GM12878 (cell line): ENCODE measurements at regions not wholly inside any gene's neighbourhood (a gene's known extent, or its start where the extent isn't known, plus 50 kb on each side); places are given as distances from the start of the nearest gene placed in this dataset.

Source experiments
- ATAC-seq: fragments of 200-7000 bp; cut with Tn5 transposase; 3 replicates; pipeline ENCODE4 v1.9.1; 2020; ENCODE audit warnings: mild to moderate bottlenecking, moderate library complexity
- BruUV-seq: library from RNA; stranded (reverse); fragments of 400-500 nt; replicated peaks from 2 replicates; lab custom pipeline; 2021; lab: Mats Ljungman, UMichigan
- CTCF ChIA-PET: fragments of 300-600 bp; sonication (Branson Sonifier 250); formaldehyde crosslinking; extraction: SDS; loops from one replicate; lab custom pipeline; 2021; ENCODE audit warnings: inconsistent platforms; lab: Yijun Ruan, JAX
- POLR2A ChIA-PET: fragments of 350-600 bp; formaldehyde crosslinking; extraction: SDS; loops from one replicate; lab custom pipeline; 2021; ENCODE audit warnings: inconsistent platforms; lab: Charles Lee
- RAD21 ChIA-PET: fragments of 300-600 bp; sonication (Branson Sonifier 250); formaldehyde crosslinking; loops from one replicate; lab custom pipeline; 2023; ENCODE audit warnings: antibody characterized with exemption; ENCODE audit not compliant: unreplicated experiment; lab: Charles Lee
- SMC1A ChIA-PET: fragments of 300-600 bp; sonication (Branson Sonifier 250); formaldehyde crosslinking; loops from one replicate; lab custom pipeline; 2023; ENCODE audit not compliant: unreplicated experiment, uncharacterized antibody; lab: Charles Lee
- DNase-seq: peaks from one replicate; pipeline ENCODE4 v3.0.0-alpha.2; 2011; ENCODE audit warnings: low read depth, low spot score
- FAIRE-seq: peaks from 3 replicates; lab custom pipeline; 2011; peaks lifted over from hg19 to GRCh38; lab: Jason Lieb, UNC
- H2AFZ ChIP-seq: 2 replicates; pipeline ENCODE4 v1.6.0; 2011; ENCODE audit warnings: low read depth, low read length, control low read depth; ENCODE audit not compliant: control insufficient read depth
- H3K27ac ChIP-seq: 2 replicates; pipeline ENCODE4 v1.5.1; 2011; ENCODE audit warnings: control low read depth; ENCODE audit not compliant: control insufficient read depth, insufficient read depth
- H3K27me3 ChIP-seq, 2 experiments: replicated peaks in 1 of 2; 2 replicates each; pipeline versions ENCODE4 v1.6.0 to v1.6.1; 2011; ENCODE audit warnings: low read length in 1 of 2; ENCODE audit not compliant: control insufficient read depth in 2 of 2, insufficient read depth in 2 of 2
- H3K36me3 ChIP-seq, 2 experiments: 2 replicates each; pipeline ENCODE4 v1.5.1; 2011; ENCODE audit warnings: low read length in 1 of 2; ENCODE audit not compliant: control insufficient read depth in 2 of 2, insufficient read depth in 2 of 2
- H3K4me1 ChIP-seq: 2 replicates; pipeline ENCODE4 v1.6.1; 2011; ENCODE audit warnings: mild to moderate bottlenecking, low read length, moderate library complexity, mixed read lengths; ENCODE audit not compliant: control insufficient read depth, insufficient read depth
- H3K4me2 ChIP-seq: 2 replicates; pipeline ENCODE4 v1.6.0; 2011; ENCODE audit warnings: control low read depth; ENCODE audit not compliant: control insufficient read depth, insufficient read depth
- H3K4me3 ChIP-seq: fragments of 200-600 bp; sonication (generic); 2 replicates; pipeline ENCODE4 v1.5.1; 2016
- H3K79me2 ChIP-seq: 2 replicates; pipeline ENCODE4 v1.6.0; 2011; ENCODE audit warnings: low read length; ENCODE audit not compliant: control insufficient read depth, insufficient read depth
- H3K9ac ChIP-seq: 2 replicates; pipeline ENCODE4 v1.8.0; 2011; ENCODE audit warnings: low read length, control low read depth, mixed read lengths; ENCODE audit not compliant: control insufficient read depth, insufficient read depth
- H3K9me3 ChIP-seq: replicated peaks from 3 replicates; pipeline ENCODE4 v1.5.1; 2011; ENCODE audit warnings: mild to moderate bottlenecking, low read length; ENCODE audit not compliant: control insufficient read depth, insufficient read depth
- H4K20me1 ChIP-seq: 2 replicates; pipeline ENCODE4 v1.6.0; 2011; ENCODE audit not compliant: control insufficient read depth, insufficient read depth
- BACH1 ChIP-seq: fragments of 450-650 bp; IDR thresholded peaks from 2 replicates; pipeline ENCODE4 v1.6.1; 2017; ENCODE audit warnings: mild to moderate bottlenecking, borderline replicate concordance
- TAF1 ChIP-seq: IDR thresholded peaks from 2 replicates; pipeline ENCODE4 v1.6.1; 2011; ENCODE audit warnings: mild to moderate bottlenecking, low read depth, low read length, borderline replicate concordance
- WGBS: methylation state at CpG from one replicate; pipeline ENCODE4 v1.1.6; 2016; ENCODE audit warnings: low lambda C conversion rate; ENCODE audit not compliant: insufficient replicate concordance, insufficient coverage; ENCODE audit errors: missing lambda C conversion rate; 5-methylcytosine and 5-hydroxymethylcytosine counted together
- in situ Hi-C: fragments of 300-500 bp; cut with MboI; formaldehyde crosslinking; loops from 9 replicates; pipeline ENCODE4 v1.14.3; 2018; ENCODE audit warnings: mixed read lengths
- intact Hi-C: fragments of 100-400 bp; cut with micrococcal nuclease; formaldehyde crosslinking; loops from one replicate; pipeline ENCODE4 v1.14.2; 2022; ENCODE audit not compliant: unreplicated experiment
- TF ChIP-seq, protein P1 (sequence below): fragments of 450-650 bp; IDR thresholded peaks from 2 replicates; pipeline ENCODE4 v1.6.1; 2017; ENCODE audit warnings: mild to moderate bottlenecking, moderate library complexity
- TF ChIP-seq, protein P2 (sequence below): IDR thresholded peaks from 2 replicates; pipeline ENCODE4 v1.6.1; 2012; ENCODE audit warnings: mild to moderate bottlenecking, low read depth, low read length

DNA sequence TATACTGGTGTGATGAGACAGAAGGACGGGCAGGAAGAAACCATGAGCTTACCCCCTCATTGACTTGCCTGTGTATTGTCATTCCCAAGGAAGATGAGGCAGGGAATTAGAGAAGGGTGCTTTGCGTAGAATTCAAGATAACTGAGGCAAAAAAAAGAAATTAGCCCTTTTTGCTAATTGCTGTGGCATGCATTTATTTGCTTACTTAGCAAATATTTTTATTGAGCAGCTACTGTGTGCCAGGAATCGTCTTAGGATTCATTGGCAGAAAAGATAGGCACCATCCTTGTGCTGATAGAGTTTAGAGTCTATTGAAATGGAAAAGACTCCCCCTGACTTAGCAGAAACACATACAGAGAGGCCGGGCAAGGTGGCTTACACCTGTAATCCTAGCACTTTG, 541.9 kb downstream of the TMEM114 start:
- ChIA-PET CTCF (no interaction called here), RAD21 (no interaction called here), SMC1A (no interaction called here), POLR2A (no interaction called here)
- DNase-seq (no peak), ATAC-seq (no peak), FAIRE-seq (no peak)
- no peak overlapping the region for H3K27ac ChIP-seq
- intact Hi-C loops (no loop called here), in situ Hi-C loops (no loop called here)
- no peak overlapping the region for H3K9ac ChIP-seq
- H3K4me2 ChIP-seq = no peak overlapping the region
- no peak overlapping the region for H3K4me3 ChIP-seq
- 22% methylated on average over 4 of the region's 4 CpGs for WGBS
- no peaks in the 10 kb centered on the region for H4K20me1 ChIP-seq
- H3K27me3 ChIP-seq = no peaks in the 10 kb centered on the region
- no peaks in the 10 kb centered on the region for H3K79me2 ChIP-seq
- H2AFZ ChIP-seq = no peak overlapping the region
- no TSS peak for BruUV-seq
- TF ChIP-seq TAF1 (no peak), BACH1 (no peak)
- TF ChIP-seq, protein P1, sequence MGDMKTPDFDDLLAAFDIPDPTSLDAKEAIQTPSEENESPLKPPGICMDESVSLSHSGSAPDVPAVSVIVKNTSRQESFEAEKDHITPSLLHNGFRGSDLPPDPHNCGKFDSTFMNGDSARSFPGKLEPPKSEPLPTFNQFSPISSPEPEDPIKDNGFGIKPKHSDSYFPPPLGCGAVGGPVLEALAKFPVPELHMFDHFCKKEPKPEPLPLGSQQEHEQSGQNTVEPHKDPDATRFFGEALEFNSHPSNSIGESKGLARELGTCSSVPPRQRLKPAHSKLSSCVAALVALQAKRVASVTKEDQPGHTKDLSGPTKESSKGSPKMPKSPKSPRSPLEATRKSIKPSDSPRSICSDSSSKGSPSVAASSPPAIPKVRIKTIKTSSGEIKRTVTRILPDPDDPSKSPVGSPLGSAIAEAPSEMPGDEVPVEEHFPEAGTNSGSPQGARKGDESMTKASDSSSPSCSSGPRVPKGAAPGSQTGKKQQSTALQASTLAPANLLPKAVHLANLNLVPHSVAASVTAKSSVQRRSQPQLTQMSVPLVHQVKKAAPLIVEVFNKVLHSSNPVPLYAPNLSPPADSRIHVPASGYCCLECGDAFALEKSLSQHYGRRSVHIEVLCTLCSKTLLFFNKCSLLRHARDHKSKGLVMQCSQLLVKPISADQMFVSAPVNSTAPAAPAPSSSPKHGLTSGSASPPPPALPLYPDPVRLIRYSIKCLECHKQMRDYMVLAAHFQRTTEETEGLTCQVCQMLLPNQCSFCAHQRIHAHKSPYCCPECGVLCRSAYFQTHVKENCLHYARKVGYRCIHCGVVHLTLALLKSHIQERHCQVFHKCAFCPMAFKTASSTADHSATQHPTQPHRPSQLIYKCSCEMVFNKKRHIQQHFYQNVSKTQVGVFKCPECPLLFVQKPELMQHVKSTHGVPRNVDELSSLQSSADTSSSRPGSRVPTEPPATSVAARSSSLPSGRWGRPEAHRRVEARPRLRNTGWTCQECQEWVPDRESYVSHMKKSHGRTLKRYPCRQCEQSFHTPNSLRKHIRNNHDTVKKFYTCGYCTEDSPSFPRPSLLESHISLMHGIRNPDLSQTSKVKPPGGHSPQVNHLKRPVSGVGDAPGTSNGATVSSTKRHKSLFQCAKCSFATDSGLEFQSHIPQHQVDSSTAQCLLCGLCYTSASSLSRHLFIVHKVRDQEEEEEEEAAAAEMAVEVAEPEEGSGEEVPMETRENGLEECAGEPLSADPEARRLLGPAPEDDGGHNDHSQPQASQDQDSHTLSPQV = no peak
- TF ChIP-seq, protein P2, sequence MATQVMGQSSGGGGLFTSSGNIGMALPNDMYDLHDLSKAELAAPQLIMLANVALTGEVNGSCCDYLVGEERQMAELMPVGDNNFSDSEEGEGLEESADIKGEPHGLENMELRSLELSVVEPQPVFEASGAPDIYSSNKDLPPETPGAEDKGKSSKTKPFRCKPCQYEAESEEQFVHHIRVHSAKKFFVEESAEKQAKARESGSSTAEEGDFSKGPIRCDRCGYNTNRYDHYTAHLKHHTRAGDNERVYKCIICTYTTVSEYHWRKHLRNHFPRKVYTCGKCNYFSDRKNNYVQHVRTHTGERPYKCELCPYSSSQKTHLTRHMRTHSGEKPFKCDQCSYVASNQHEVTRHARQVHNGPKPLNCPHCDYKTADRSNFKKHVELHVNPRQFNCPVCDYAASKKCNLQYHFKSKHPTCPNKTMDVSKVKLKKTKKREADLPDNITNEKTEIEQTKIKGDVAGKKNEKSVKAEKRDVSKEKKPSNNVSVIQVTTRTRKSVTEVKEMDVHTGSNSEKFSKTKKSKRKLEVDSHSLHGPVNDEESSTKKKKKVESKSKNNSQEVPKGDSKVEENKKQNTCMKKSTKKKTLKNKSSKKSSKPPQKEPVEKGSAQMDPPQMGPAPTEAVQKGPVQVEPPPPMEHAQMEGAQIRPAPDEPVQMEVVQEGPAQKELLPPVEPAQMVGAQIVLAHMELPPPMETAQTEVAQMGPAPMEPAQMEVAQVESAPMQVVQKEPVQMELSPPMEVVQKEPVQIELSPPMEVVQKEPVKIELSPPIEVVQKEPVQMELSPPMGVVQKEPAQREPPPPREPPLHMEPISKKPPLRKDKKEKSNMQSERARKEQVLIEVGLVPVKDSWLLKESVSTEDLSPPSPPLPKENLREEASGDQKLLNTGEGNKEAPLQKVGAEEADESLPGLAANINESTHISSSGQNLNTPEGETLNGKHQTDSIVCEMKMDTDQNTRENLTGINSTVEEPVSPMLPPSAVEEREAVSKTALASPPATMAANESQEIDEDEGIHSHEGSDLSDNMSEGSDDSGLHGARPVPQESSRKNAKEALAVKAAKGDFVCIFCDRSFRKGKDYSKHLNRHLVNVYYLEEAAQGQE = no peak
- H3K36me3 ChIP-seq = no peaks in the 10 kb centered on the region
- H3K4me1 ChIP-seq = no peaks in the 10 kb centered on the region
- H3K9me3 ChIP-seq = no peaks in the 10 kb centered on the region
